ENCODE measurements at regions not wholly inside any gene's neighbourhood (a gene's known extent, or its start where the extent isn't known, plus 50 kb on each side); places are given as distances from the start of the nearest gene placed in this dataset.

GRCh38 chr6:19550380-19550779 lies 286.8 kb upstream of the ID4 start:
- TF ChIP-seq CTCF (IDR thresholded peaks at IDR 0.05; ENCODE audit: poor library complexity, severe bottlenecking) (no peak), POLR2AphosphoS5 (IDR thresholded peaks at IDR 0.05) (no peak), REST (IDR thresholded peaks at IDR 0.05; ENCODE audit: borderline replicate concordance) (no peak), EP300 (conservative IDR thresholded peaks at IDR 0.05; ENCODE audit: poor library complexity, severe bottlenecking) (no peak)
